HEK293 (cell line): ENCODE measurements at regions not wholly inside any gene's neighbourhood (a gene's known extent, or its start where the extent isn't known, plus 50 kb on each side); places are given as distances from the start of the nearest gene placed in this dataset.

Source experiments
- ELK4 ChIP-seq: IDR thresholded peaks from 2 replicates; pipeline ENCODE4 v1.6.1; 2011; ENCODE audit warnings: mild to moderate bottlenecking, low read depth, low read length, borderline replicate concordance
- PRDM4 ChIP-seq: fragments of 450-650 bp; formaldehyde crosslinking; IDR thresholded peaks from 2 replicates; pipeline ENCODE4 v1.5.1; 2017; ENCODE audit warnings: missing biosample characterization, missing genetic modification characterization
- ZFHX2 ChIP-seq: fragments of 450-650 bp; formaldehyde crosslinking; conservative IDR thresholded peaks from 2 replicates; pipeline ENCODE4 v1.5.1; 2016; ENCODE audit warnings: missing biosample characterization, missing genetic modification characterization
- ZNF449 ChIP-seq: fragments of 450-650 bp; formaldehyde crosslinking; IDR thresholded peaks from 2 replicates; pipeline ENCODE4 v1.5.1; 2017; ENCODE audit warnings: missing biosample characterization, mild to moderate bottlenecking, missing genetic modification characterization, moderate library complexity
- ZNF624 ChIP-seq: fragments of 450-650 bp; formaldehyde crosslinking; IDR thresholded peaks from 2 replicates; pipeline ENCODE4 v1.5.1; 2017; ENCODE audit warnings: missing biosample characterization, missing genetic modification characterization
- ZNF76 ChIP-seq: fragments of 450-650 bp; formaldehyde crosslinking; IDR thresholded peaks from 2 replicates; pipeline ENCODE4; 2016; ENCODE audit warnings: low read depth, missing biosample characterization, missing genetic modification characterization, borderline replicate concordance

- TF ChIP-seq ELK4 (no peak), ZNF76 (tag by site-specific recombination) (no peak), PRDM4 (no peak), ZNF624 (tag by site-specific recombination) (no peak), ZFHX2 (no peak), ZNF449 (tag by site-specific recombination) (no peak)
These were observed 49.9 kb upstream of the CCDC91 start (continued) for GRCh38 chr12:28140404-28140803.
